CD4-positive, alpha-beta memory T cell (primary cell): ENCODE measurements at regions not wholly inside any gene's neighbourhood (a gene's known extent, or its start where the extent isn't known, plus 50 kb on each side); places are given as distances from the start of the nearest gene placed in this dataset.
A peak's percentile ranks its signal among the peaks of the same experiment; 100 is the strongest.

ENCODE experiments used
- CTCF ChIA-PET: fragments of 350-600 bp; sonication (Branson Sonifier 250); formaldehyde crosslinking; loops from one replicate; lab custom pipeline; 2021; ENCODE audit warnings: inconsistent platforms; ENCODE audit not compliant: partially characterized antibody; lab: Charles Lee
- POLR2A ChIA-PET: fragments of 350-600 bp; sonication (Branson Sonifier 250); formaldehyde crosslinking; loops from one replicate; lab custom pipeline; 2021; ENCODE audit not compliant: partially characterized antibody; lab: Charles Lee
- DNase-seq, 5 donors: peaks; one replicate each; pipeline versions ENCODE4 v3.0.0 to v3.0.0-alpha.2; 2020 to 2022; ENCODE audit warnings: mixed read lengths in 1 of 5
- H3K27ac ChIP-seq: one replicate; pipeline ENCODE4 v1.7.0; 2013; ENCODE audit warnings: low read depth, low read length
- H3K27me3 ChIP-seq: 2 replicates; pipeline ENCODE4 v1.7.0; 2013; ENCODE audit warnings: mild to moderate bottlenecking, low read length, moderate library complexity; ENCODE audit not compliant: insufficient read depth
- H3K36me3 ChIP-seq: 2 replicates; pipeline ENCODE4 v1.7.0; 2013; ENCODE audit warnings: mild to moderate bottlenecking, low read length, moderate library complexity; ENCODE audit not compliant: insufficient read depth
- H3K4me1 ChIP-seq: 2 replicates; pipeline ENCODE4 v1.7.0; 2013; ENCODE audit warnings: mild to moderate bottlenecking, low read length, moderate library complexity; ENCODE audit not compliant: insufficient read depth
- H3K4me3 ChIP-seq, 2 donors: one replicate each; pipeline ENCODE4 v1.7.0; 2013; ENCODE audit warnings: low read length in 2 of 2, mild to moderate bottlenecking in 1 of 2
- H3K9me3 ChIP-seq, 2 donors: one replicate each; pipeline ENCODE4 v1.7.0; 2013; ENCODE audit warnings: low read length in 2 of 2, control low read depth in 1 of 2; ENCODE audit not compliant: control insufficient read depth in 1 of 2
- H3K27ac Mint-ChIP-seq, 7 donors: one replicate each; pipeline ENCODE4 v1.8.0; 2020 to 2021; ENCODE audit warnings: mixed read lengths in 7 of 7, mild to moderate bottlenecking in 6 of 7, inconsistent platforms in 3 of 7, moderate library complexity in 3 of 7
- H3K27me3 Mint-ChIP-seq, 2 donors: one replicate each; pipeline ENCODE4 v1.8.0; 2020 to 2021; ENCODE audit warnings: mixed read lengths in 2 of 2
- H3K36me3 Mint-ChIP-seq, 2 donors: one replicate each; pipeline ENCODE4 v1.8.0; 2020 to 2021; ENCODE audit warnings: mixed read lengths in 2 of 2, inconsistent platforms in 1 of 2, mild to moderate bottlenecking in 1 of 2
- H3K4me1 Mint-ChIP-seq, 4 donors: one replicate each; pipeline ENCODE4 v1.8.0; 2020 to 2021; ENCODE audit warnings: mixed read lengths in 4 of 4, mild to moderate bottlenecking in 1 of 4
- H3K4me3 Mint-ChIP-seq, 8 donors: one replicate each; pipeline ENCODE4 v1.8.0; 2020 to 2021; ENCODE audit warnings: mixed read lengths in 8 of 8, mild to moderate bottlenecking in 7 of 8, moderate library complexity in 6 of 8, inconsistent platforms in 3 of 8
- H3K9me3 Mint-ChIP-seq, 8 donors: one replicate each; pipeline ENCODE4 v1.8.0; 2020 to 2021; ENCODE audit warnings: mixed read lengths in 8 of 8, mild to moderate bottlenecking in 5 of 8, inconsistent platforms in 3 of 8, moderate library complexity in 1 of 8
- intact Hi-C: fragments of 100-400 bp; cut with micrococcal nuclease; formaldehyde crosslinking; loops from one replicate; pipeline ENCODE4 v1.15.1; 2023

DNA sequence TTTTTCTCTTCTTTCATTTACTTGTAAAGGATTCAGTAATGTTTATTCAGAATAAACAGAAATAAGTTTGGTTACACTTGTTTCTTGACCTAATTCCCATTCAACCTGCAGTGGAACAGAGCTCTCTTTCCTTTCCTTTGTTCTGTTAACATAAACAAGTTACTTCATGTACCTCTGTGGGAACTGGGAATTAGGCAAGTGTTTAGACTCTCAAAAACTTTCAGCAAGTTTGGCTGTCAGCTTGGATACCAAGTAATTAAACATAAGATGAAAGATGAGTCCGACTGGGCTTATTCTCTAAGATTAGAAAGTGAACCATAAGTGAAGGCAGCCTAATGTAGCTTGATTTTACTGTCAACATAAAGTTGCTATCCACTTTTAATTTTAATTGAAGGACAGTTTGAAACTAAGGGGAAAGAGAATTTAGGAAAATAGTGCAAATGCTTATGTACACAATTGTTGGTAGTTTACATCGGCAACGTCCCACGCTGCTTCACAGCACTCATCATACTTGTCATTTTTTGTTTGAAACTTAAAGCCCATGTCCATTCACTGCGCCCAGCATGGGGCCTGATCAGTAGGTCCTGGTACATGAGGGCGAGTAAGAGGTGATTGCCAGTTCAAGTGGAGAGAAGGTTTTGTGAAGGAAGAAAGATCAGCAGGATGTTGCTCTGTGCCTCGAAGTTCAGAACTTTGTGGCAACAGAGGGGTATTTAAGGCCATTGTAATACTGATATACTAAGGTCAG lies 113.0 kb downstream of the PLEKHG1 start:
- Mint-ChIP-seq H3K4me3 (no peak overlapping the region), H3K4me1 (no peaks in the 10 kb centered on the region), H3K27me3 (peaks cover 2 to 4% of the 10 kb centered on the region in 2 donors), H3K9me3 (no peaks in the 10 kb centered on the region), H3K36me3 (no peaks in the 10 kb centered on the region), H3K27ac (no peak overlapping the region)
- no peaks in the 10 kb centered on the region for H3K27me3 ChIP-seq
- ChIA-PET CTCF (no interaction called here), POLR2A (no interaction called here)
- no peak overlapping the region for H3K4me3 ChIP-seq
- no peaks in the 10 kb centered on the region for H3K36me3 ChIP-seq
- no peaks in the 10 kb centered on the region for H3K4me1 ChIP-seq
- H3K27ac ChIP-seq: no peak overlapping the region
- DNase-seq: no peak
- no peaks in the 10 kb centered on the region for H3K9me3 ChIP-seq
- intact Hi-C loops: no loop called here

DNA sequence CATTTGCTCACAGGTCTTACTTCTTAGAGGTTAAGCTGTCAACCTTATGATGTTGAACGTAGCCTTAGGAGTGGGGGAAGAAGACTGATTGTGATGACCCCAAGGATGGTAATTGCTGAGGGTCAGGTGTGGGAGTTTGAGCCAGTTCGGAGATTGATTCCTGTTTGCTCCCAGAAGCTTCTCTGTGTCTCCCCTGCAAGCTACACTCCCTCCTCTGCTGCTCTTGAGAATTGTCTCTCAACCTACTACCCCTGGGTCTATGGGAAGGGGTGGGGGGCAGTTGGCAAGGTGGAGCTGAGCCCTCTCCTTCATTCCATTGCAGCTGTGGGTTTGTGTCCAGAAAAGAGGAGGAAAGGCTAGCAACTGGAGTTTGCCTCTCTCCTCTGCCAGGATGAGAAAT lies 113.8 kb downstream of the PLEKHG1 start:
- Histone ChIP-seq H3K27me3 (no peaks in the 10 kb centered on the region), H3K4me1 (no peaks in the 10 kb centered on the region), H3K36me3 (no peaks in the 10 kb centered on the region), H3K9me3 (no peaks in the 10 kb centered on the region), H3K27ac (no peak overlapping the region), H3K4me3 (no peak overlapping the region)
- POLR2A ChIA-PET: no interaction called here
- H3K27ac Mint-ChIP-seq: no peak overlapping the region
- intact Hi-C loops: no loop called here
- CTCF ChIA-PET: no interaction called here
- H3K27me3 Mint-ChIP-seq: peaks cover 0 to 2% of the 10 kb centered on the region in 2 donors
- H3K4me3 Mint-ChIP-seq: no peak overlapping the region
- no peaks in the 10 kb centered on the region for H3K4me1 Mint-ChIP-seq
- DNase-seq: no peak
- H3K9me3 Mint-ChIP-seq: no peaks in the 10 kb centered on the region
- H3K36me3 Mint-ChIP-seq: no peaks in the 10 kb centered on the region

- Mint-ChIP-seq H3K27ac (no peak overlapping the region), H3K36me3 (no peaks in the 10 kb centered on the region), H3K4me1 (no peaks in the 10 kb centered on the region), H3K9me3 (no peaks in the 10 kb centered on the region), H3K4me3 (no peak overlapping the region), H3K27me3 (peaks cover 0 to 2% of the 10 kb centered on the region in 2 donors)
- Histone ChIP-seq H3K4me3 (no peak overlapping the region), H3K4me1 (no peaks in the 10 kb centered on the region), H3K9me3 (no peaks in the 10 kb centered on the region), H3K36me3 (no peaks in the 10 kb centered on the region), H3K27me3 (no peaks in the 10 kb centered on the region), H3K27ac (no peak overlapping the region)
- no peak for DNase-seq
- CTCF ChIA-PET: no interaction called here
- POLR2A ChIA-PET: no interaction called here
- intact Hi-C loops: no loop called here
These were observed 114.2 kb downstream of the PLEKHG1 start for GRCh38 chr6:150713931-150714330.

- Mint-ChIP-seq H3K27me3 (peaks cover 0 to 2% of the 10 kb centered on the region in 2 donors), H3K36me3 (no peaks in the 10 kb centered on the region), H3K4me3 (no peak overlapping the region), H3K4me1 (peaks cover 0 to 2% (median 0%) of the 10 kb centered on the region in 4 donors), H3K27ac (no peak overlapping the region), H3K9me3 (no peaks in the 10 kb centered on the region)
- intact Hi-C loops: no loop called here
- no peak overlapping the region for H3K4me3 ChIP-seq
- ChIA-PET POLR2A (no interaction called here), CTCF (interaction anchor here (0.9 to 1.1 kb wide), 2 partner anchors 8 to 21 kb away, joined by 3 to 4 read pairs; no protein-coding TSS in a partner anchor)
- H3K27me3 ChIP-seq: no peaks in the 10 kb centered on the region
- H3K9me3 ChIP-seq: no peaks in the 10 kb centered on the region
- no peaks in the 10 kb centered on the region for H3K4me1 ChIP-seq
- H3K36me3 ChIP-seq: no peaks in the 10 kb centered on the region
- H3K27ac ChIP-seq: no peak overlapping the region
- no peak for DNase-seq
These were observed 115.4 kb downstream of the PLEKHG1 start for GRCh38 chr6:150715133-150715532.

- ChIA-PET POLR2A (no interaction called here), CTCF (interaction anchor here (1.6 kb wide), 1 partner anchor 11 kb away, joined by 3 read pairs; no protein-coding TSS in a partner anchor)
- H3K4me3 Mint-ChIP-seq: no peak overlapping the region
- Histone ChIP-seq H3K9me3 (no peaks in the 10 kb centered on the region), H3K27me3 (no peaks in the 10 kb centered on the region), H3K4me3 (no peak overlapping the region), H3K27ac (no peak overlapping the region), H3K4me1 (no peaks in the 10 kb centered on the region), H3K36me3 (no peaks in the 10 kb centered on the region)
- peaks cover 3 to 12% (median 7%) of the 10 kb centered on the region in 4 donors for H3K4me1 Mint-ChIP-seq
- DNase-seq: no peak
- H3K27ac Mint-ChIP-seq: no peak overlapping the region
- H3K9me3 Mint-ChIP-seq: no peaks in the 10 kb centered on the region
- peaks cover 2 to 3% of the 10 kb centered on the region in 2 donors for H3K27me3 Mint-ChIP-seq
- no peaks in the 10 kb centered on the region for H3K36me3 Mint-ChIP-seq
- intact Hi-C loops: no loop called here
These were observed 117.7 kb downstream of the PLEKHG1 start for GRCh38 chr6:150717419-150717818.

- Mint-ChIP-seq H3K27me3 (peaks cover 2 to 4% of the 10 kb centered on the region in 2 donors), H3K4me1 (peaks cover 3 to 12% (median 7%) of the 10 kb centered on the region in 4 donors), H3K4me3 (peak overlapping the region in 1 of 8 donors; percentile 40), H3K9me3 (no peaks in the 10 kb centered on the region), H3K36me3 (no peaks in the 10 kb centered on the region), H3K27ac (no peak overlapping the region)
- POLR2A ChIA-PET: no interaction called here
- DNase-seq: no peak
- CTCF ChIA-PET: interaction anchor here (0.8 to 1.2 kb wide), 2 partner anchors 121 to 301 kb away, joined by 3 to 4 read pairs; no protein-coding TSS in a partner anchor
- H3K4me1 ChIP-seq: no peaks in the 10 kb centered on the region
- H3K4me3 ChIP-seq: no peak overlapping the region
- H3K36me3 ChIP-seq: no peaks in the 10 kb centered on the region
- no peaks in the 10 kb centered on the region for H3K27me3 ChIP-seq
- intact Hi-C loops: no loop called here
- H3K27ac ChIP-seq: no peak overlapping the region
- no peaks in the 10 kb centered on the region for H3K9me3 ChIP-seq
These were observed 119.5 kb downstream of the PLEKHG1 start for GRCh38 chr6:150719099-150719766.

DNA sequence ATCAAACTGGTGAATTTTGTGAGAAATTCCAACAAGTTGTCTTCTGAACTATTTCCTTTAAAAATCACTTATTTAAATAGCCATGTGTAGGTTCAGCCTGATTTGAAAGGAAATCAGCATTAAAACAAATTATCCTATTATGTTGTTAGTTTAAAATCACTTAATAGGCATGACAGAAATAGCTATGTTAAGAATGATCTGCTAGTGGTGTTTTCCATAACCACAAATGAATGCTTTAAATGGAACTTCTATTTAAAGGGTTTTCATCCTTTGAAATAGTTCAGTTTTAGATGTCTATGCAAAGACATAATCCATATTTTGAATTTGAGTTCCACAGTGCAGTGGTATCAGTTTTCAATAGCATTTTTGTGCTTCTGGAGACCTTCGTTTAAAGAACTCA lies 120.1 kb downstream of the PLEKHG1 start:
- no peak for DNase-seq
- no peak overlapping the region for H3K4me3 Mint-ChIP-seq
- Histone ChIP-seq H3K27ac (no peak overlapping the region), H3K4me3 (no peak overlapping the region), H3K9me3 (no peaks in the 10 kb centered on the region), H3K4me1 (no peaks in the 10 kb centered on the region), H3K36me3 (no peaks in the 10 kb centered on the region), H3K27me3 (no peaks in the 10 kb centered on the region)
- intact Hi-C loops: no loop called here
- no peaks in the 10 kb centered on the region for H3K9me3 Mint-ChIP-seq
- peaks cover 2 to 4% of the 10 kb centered on the region in 2 donors for H3K27me3 Mint-ChIP-seq
- peaks cover 3 to 12% (median 7%) of the 10 kb centered on the region in 4 donors for H3K4me1 Mint-ChIP-seq
- ChIA-PET CTCF (interaction anchor here (0.8 to 1.2 kb wide), 2 partner anchors 122 to 302 kb away, joined by 3 to 4 read pairs; no protein-coding TSS in a partner anchor), POLR2A (no interaction called here)
- H3K36me3 Mint-ChIP-seq: no peaks in the 10 kb centered on the region
- H3K27ac Mint-ChIP-seq: no peak overlapping the region
